Parathyroid adenoma (tissue), 2 donors: ENCODE measurements at regions not wholly inside any gene's neighbourhood (a gene's known extent, or its start where the extent isn't known, plus 50 kb on each side); places are given as distances from the start of the nearest gene placed in this dataset.
A peak's percentile ranks its signal among the peaks of the same experiment; 100 is the strongest.

ENCODE experiments used
- H2AFZ ChIP-seq: fragments of 300-600 bp; sonication (generic); one replicate; pipeline ENCODE4 v1.7.0; 2017; ENCODE audit warnings: antibody characterized with exemption, mild to moderate bottlenecking
- H3K27ac ChIP-seq: fragments of 300-600 bp; sonication (generic); one replicate; pipeline ENCODE4 v1.7.0; 2017
- H3K27me3 ChIP-seq: fragments of 300-600 bp; sonication (generic); one replicate; pipeline ENCODE4 v1.7.0; 2017; ENCODE audit warnings: low read length; ENCODE audit not compliant: control insufficient read depth, insufficient read depth
- H3K36me3 ChIP-seq: fragments of 300-600 bp; sonication (generic); one replicate; pipeline ENCODE4 v1.7.0; 2017; ENCODE audit warnings: low read length; ENCODE audit not compliant: control insufficient read depth, insufficient read depth
- H3K4me1 ChIP-seq: fragments of 300-600 bp; sonication (generic); one replicate; pipeline ENCODE4 v1.7.0; 2017; ENCODE audit warnings: control low read depth
- H3K4me2 ChIP-seq: fragments of 300-600 bp; sonication (generic); one replicate; pipeline ENCODE4 v1.7.0; 2017; ENCODE audit warnings: low read length
- H3K4me3 ChIP-seq: fragments of 300-600 bp; sonication (generic); one replicate; pipeline ENCODE4 v1.7.0; 2017; ENCODE audit warnings: low read depth, low read length
- H3K79me2 ChIP-seq: fragments of 300-600 bp; sonication (generic); one replicate; pipeline ENCODE4 v1.7.0; 2017; ENCODE audit warnings: control low read depth
- H3K9ac ChIP-seq: fragments of 300-600 bp; sonication (generic); one replicate; pipeline ENCODE4 v1.7.0; 2017; ENCODE audit warnings: mild to moderate bottlenecking
- H3K9me3 ChIP-seq: fragments of 300-600 bp; sonication (generic); one replicate; pipeline ENCODE4 v1.7.0; 2017; ENCODE audit warnings: low read length; ENCODE audit not compliant: control insufficient read depth
- TF ChIP-seq, protein P1 (sequence below): fragments of 300-600 bp; sonication (generic); IDR thresholded peaks from one replicate; pipeline ENCODE4 v1.7.0; 2017; ENCODE audit warnings: antibody characterized with exemption, mild to moderate bottlenecking
- donor health status: primary hyperparathyroidism.

- Histone ChIP-seq H3K4me3 (no peak overlapping the region), H3K9me3 (no peaks in the 10 kb centered on the region), H3K36me3 (no peaks in the 10 kb centered on the region), H3K4me2 (no peak overlapping the region), H3K9ac (no peak overlapping the region), H3K27ac (no peak overlapping the region), H3K4me1 (no peaks in the 10 kb centered on the region), H3K27me3 (no peaks in the 10 kb centered on the region), H2AFZ (no peak overlapping the region), H3K79me2 (no peaks in the 10 kb centered on the region)
- TF ChIP-seq, protein P1, sequence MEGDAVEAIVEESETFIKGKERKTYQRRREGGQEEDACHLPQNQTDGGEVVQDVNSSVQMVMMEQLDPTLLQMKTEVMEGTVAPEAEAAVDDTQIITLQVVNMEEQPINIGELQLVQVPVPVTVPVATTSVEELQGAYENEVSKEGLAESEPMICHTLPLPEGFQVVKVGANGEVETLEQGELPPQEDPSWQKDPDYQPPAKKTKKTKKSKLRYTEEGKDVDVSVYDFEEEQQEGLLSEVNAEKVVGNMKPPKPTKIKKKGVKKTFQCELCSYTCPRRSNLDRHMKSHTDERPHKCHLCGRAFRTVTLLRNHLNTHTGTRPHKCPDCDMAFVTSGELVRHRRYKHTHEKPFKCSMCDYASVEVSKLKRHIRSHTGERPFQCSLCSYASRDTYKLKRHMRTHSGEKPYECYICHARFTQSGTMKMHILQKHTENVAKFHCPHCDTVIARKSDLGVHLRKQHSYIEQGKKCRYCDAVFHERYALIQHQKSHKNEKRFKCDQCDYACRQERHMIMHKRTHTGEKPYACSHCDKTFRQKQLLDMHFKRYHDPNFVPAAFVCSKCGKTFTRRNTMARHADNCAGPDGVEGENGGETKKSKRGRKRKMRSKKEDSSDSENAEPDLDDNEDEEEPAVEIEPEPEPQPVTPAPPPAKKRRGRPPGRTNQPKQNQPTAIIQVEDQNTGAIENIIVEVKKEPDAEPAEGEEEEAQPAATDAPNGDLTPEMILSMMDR: no peak
Measured at GRCh38 chr7:54814401-54814800, 55.4 kb upstream of the SEC61G start.

DNA sequence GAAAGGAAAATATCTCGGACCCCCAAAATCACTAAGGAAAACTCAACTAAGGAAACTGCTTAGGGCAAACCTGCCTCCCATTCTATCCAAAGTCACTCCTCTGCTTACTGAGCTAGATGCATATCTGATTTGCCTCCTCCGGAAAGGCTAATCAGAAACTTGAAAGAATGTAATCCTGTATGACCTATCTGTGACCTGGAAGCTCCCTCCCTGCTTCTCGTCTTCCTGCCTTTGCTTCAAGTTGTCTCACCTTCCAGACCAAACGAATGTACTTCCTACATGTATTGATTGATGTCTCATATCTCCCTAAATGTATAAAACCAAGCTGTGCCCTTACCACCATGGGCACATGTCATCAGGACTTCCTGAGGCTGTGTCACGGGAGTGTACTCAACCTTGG lies 58.1 kb upstream of the SEC61G start:
- no peak overlapping the region for H3K4me3 ChIP-seq
- no peaks in the 10 kb centered on the region for H3K4me1 ChIP-seq
- no peak overlapping the region for H3K9ac ChIP-seq
- no peaks in the 10 kb centered on the region for H3K79me2 ChIP-seq
- no peaks in the 10 kb centered on the region for H3K27me3 ChIP-seq
- H3K36me3 ChIP-seq: no peaks in the 10 kb centered on the region
- TF ChIP-seq, protein P1: no peak
- peak overlapping the region; percentile 4 for H2AFZ ChIP-seq
- no peak overlapping the region for H3K27ac ChIP-seq
- no peaks in the 10 kb centered on the region for H3K9me3 ChIP-seq
- H3K4me2 ChIP-seq: no peak overlapping the region

DNA sequence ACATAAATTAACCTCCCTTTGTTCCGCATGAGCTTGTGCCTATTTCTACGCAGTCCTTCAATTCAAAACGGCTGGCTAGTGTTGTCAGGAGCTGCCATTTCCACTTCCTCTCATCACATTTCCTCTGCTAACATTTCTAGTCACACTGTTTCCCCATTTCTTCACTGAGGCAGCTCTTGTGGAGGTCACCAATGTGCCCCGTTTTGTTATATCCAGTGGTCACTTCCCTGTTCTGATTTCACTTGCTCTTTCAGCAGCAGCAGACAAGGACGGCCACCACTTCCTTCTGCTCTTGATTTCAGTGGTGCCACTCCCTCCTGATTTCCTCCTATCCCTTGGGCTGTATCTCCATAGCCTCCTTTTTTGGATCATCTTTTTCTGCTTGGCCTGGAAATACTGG lies 64.8 kb upstream of the SEC61G start:
- TF ChIP-seq, protein P1: no peak
- Histone ChIP-seq H2AFZ (no peak overlapping the region), H3K9ac (no peak overlapping the region)

DNA sequence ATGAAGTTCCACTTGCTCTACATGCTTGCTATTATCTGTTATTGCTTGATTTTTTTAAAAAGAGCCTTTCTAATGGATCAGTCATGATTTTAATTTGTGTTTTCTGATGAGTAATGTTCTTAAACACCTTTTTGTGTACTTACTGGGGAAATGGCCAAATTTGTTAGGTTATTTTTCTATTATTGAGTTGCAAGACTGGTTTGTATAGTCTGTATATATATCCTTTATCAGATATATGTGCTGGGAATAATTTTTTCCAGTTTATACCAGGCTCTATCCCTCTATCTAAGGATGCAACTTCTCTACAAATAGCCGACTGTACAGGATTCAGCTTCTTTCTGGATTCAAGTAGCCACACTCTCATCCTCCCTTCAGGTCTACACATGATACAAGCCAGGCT lies 65.6 kb upstream of the SEC61G start:
- Histone ChIP-seq H3K36me3 (no peaks in the 10 kb centered on the region), H3K27ac (no peak overlapping the region), H3K9ac (no peak overlapping the region), H3K9me3 (no peaks in the 10 kb centered on the region), H3K4me1 (no peaks in the 10 kb centered on the region), H3K27me3 (no peaks in the 10 kb centered on the region), H3K4me3 (no peak overlapping the region), H2AFZ (no peak overlapping the region), H3K4me2 (no peak overlapping the region), H3K79me2 (no peaks in the 10 kb centered on the region)
- TF ChIP-seq, protein P1: no peak

More for the DNA sequence above, 64.8 kb upstream of the SEC61G start:
- Histone ChIP-seq H3K4me1 (no peaks in the 10 kb centered on the region), H3K27ac (no peak overlapping the region), H3K4me2 (no peak overlapping the region), H3K79me2 (no peaks in the 10 kb centered on the region), H3K27me3 (no peaks in the 10 kb centered on the region), H3K9me3 (no peaks in the 10 kb centered on the region), H3K4me3 (no peak overlapping the region), H3K36me3 (no peaks in the 10 kb centered on the region)

- Histone ChIP-seq H3K9ac (no peak overlapping the region), H3K36me3 (no peaks in the 10 kb centered on the region), H3K27ac (no peak overlapping the region), H2AFZ (no peak overlapping the region), H3K4me2 (no peak overlapping the region), H3K27me3 (no peaks in the 10 kb centered on the region), H3K79me2 (no peaks in the 10 kb centered on the region), H3K4me3 (no peak overlapping the region), H3K9me3 (no peaks in the 10 kb centered on the region), H3K4me1 (no peaks in the 10 kb centered on the region)
- TF ChIP-seq, protein P1: no peak
Measured at GRCh38 chr7:54825368-54825767, 66.4 kb upstream of the SEC61G start.
